ENCODE measurements at regions not wholly inside any gene's neighbourhood (a gene's known extent, or its start where the extent isn't known, plus 50 kb on each side); places are given as distances from the start of the nearest gene placed in this dataset.

DNA sequence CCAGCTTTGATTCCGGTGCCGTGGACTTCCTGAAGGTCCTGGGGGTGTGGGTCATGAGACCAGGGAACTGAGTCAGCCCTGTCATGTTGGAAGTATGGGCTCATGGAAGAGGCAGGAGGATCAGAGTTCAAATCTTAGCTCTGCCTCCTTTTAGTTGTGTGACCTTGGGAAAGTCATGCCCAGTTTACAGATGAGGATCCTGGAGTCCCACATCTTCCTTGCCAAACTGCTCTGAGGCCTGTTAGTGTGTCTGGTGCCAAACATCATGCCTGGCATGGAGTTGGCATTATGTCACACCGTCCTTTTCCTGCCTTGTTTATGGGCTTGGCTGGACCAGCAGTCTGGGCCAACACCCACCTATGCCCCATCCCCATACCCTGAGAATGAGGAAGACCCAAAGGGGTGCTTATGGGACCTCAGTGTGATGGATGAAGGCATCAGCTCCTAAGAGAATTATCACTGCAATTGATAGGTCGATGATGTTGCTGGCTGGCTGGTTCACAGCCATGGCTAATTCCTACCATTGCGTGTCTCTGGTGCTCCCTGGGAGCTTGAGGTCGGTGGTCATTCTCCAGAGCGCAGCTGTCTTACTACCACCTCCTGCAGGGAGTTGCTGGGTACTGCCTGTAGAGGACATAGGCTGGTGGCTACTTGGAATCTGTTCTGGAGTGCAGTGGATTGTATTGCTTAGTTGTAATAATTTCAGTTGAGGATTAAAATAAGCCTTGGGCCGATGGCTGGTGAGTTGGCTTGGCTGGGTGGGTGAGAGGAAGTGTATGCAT lies 140.5 kb upstream of the PITX1 start:
- TF ChIP-seq, protein P1, sequence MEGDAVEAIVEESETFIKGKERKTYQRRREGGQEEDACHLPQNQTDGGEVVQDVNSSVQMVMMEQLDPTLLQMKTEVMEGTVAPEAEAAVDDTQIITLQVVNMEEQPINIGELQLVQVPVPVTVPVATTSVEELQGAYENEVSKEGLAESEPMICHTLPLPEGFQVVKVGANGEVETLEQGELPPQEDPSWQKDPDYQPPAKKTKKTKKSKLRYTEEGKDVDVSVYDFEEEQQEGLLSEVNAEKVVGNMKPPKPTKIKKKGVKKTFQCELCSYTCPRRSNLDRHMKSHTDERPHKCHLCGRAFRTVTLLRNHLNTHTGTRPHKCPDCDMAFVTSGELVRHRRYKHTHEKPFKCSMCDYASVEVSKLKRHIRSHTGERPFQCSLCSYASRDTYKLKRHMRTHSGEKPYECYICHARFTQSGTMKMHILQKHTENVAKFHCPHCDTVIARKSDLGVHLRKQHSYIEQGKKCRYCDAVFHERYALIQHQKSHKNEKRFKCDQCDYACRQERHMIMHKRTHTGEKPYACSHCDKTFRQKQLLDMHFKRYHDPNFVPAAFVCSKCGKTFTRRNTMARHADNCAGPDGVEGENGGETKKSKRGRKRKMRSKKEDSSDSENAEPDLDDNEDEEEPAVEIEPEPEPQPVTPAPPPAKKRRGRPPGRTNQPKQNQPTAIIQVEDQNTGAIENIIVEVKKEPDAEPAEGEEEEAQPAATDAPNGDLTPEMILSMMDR (IDR thresholded peaks at IDR 0.05 in 4 of 5, conservative IDR thresholded peaks at IDR 0.05 in 1 of 5): no peak
- no peak for TF ChIP-seq POLR2A (IDR thresholded peaks at IDR 0.05)
